GM04503 (cell line): ENCODE measurements at regions not wholly inside any gene's neighbourhood (a gene's known extent, or its start where the extent isn't known, plus 50 kb on each side); places are given as distances from the start of the nearest gene placed in this dataset.
"Not testable (repeated sequence)": the region's sequence is repeated elsewhere in the genome, so short reads cannot be mapped to it uniquely, and the experiment has no call there.

ENCODE experiments used
- DNase-seq: peaks from one replicate; pipeline ENCODE4 v3.0.0-alpha.2; 2012; ENCODE audit warnings: low read depth

GRCh38 chr5:12658871-12659446 is 754.7 kb upstream of the CTNND2 start:
- DNase-seq = no peak

GRCh38 chr5:12657914-12658474 is 753.7 kb upstream of the CTNND2 start:
- DNase-seq = not testable (repeated sequence)

- DNase-seq = no peak
Observed at GRCh38 chr5:12655675-12656074, 751.4 kb upstream of the CTNND2 start.

- DNase-seq = no peak
Observed at GRCh38 chr5:12652201-12652600, 748.0 kb upstream of the CTNND2 start.

- no peak for DNase-seq
Observed at GRCh38 chr5:12648558-12648957, 744.3 kb upstream of the CTNND2 start.

- no peak for DNase-seq
Observed at GRCh38 chr5:12647613-12648012, 743.4 kb upstream of the CTNND2 start.

- DNase-seq = no peak
Observed at GRCh38 chr5:12645582-12645981, 741.3 kb upstream of the CTNND2 start.

- no peak for DNase-seq
Observed at GRCh38 chr5:12636209-12636608, 732.0 kb upstream of the CTNND2 start.

GRCh38 chr5:12626556-12626955 is 722.3 kb upstream of the CTNND2 start:
- DNase-seq = no peak

- no peak for DNase-seq
Observed at GRCh38 chr5:12625667-12626263, 721.5 kb upstream of the CTNND2 start.

- DNase-seq = no peak
Observed at GRCh38 chr5:12624776-12625560, 720.7 kb upstream of the CTNND2 start.

GRCh38 chr5:12623408-12623807 is 719.2 kb upstream of the CTNND2 start:
- DNase-seq = no peak

GRCh38 chr5:12616093-12616492 is 711.8 kb upstream of the CTNND2 start:
- no peak for DNase-seq

GRCh38 chr5:12615141-12615820 is 711.0 kb upstream of the CTNND2 start:
- DNase-seq = no peak

GRCh38 chr5:12614608-12615007 is 710.4 kb upstream of the CTNND2 start:
- no peak for DNase-seq

- DNase-seq = no peak
Observed at GRCh38 chr5:12611132-12611531, 706.9 kb upstream of the CTNND2 start.

GRCh38 chr5:12607817-12608216 is 703.6 kb upstream of the CTNND2 start:
- DNase-seq = not testable (repeated sequence)

- DNase-seq = no peak
Observed at GRCh38 chr5:12592228-12592627, 688.0 kb upstream of the CTNND2 start.

- no peak for DNase-seq
Observed at GRCh38 chr5:12586406-12586805, 682.2 kb upstream of the CTNND2 start.

GRCh38 chr5:12578803-12579202 is 674.6 kb upstream of the CTNND2 start:
- DNase-seq = not testable (repeated sequence)

- not testable (repeated sequence) for DNase-seq
Observed at GRCh38 chr5:12576953-12577352, 672.7 kb upstream of the CTNND2 start.

GRCh38 chr5:12574298-12575093 is 670.2 kb upstream of the CTNND2 start:
- not testable (repeated sequence) for DNase-seq
